GM19455 (cell line): ENCODE measurements at regions not wholly inside any gene's neighbourhood (a gene's known extent, or its start where the extent isn't known, plus 50 kb on each side); places are given as distances from the start of the nearest gene placed in this dataset.
A peak's percentile ranks its signal among the peaks of the same experiment; 100 is the strongest.

ENCODE experiments used
- ATAC-seq: cut with Tn5 transposase; IDR thresholded peaks from one replicate; pipeline ENCODE4 v1.9.1; 2021; ENCODE audit not compliant: unreplicated experiment

DNA sequence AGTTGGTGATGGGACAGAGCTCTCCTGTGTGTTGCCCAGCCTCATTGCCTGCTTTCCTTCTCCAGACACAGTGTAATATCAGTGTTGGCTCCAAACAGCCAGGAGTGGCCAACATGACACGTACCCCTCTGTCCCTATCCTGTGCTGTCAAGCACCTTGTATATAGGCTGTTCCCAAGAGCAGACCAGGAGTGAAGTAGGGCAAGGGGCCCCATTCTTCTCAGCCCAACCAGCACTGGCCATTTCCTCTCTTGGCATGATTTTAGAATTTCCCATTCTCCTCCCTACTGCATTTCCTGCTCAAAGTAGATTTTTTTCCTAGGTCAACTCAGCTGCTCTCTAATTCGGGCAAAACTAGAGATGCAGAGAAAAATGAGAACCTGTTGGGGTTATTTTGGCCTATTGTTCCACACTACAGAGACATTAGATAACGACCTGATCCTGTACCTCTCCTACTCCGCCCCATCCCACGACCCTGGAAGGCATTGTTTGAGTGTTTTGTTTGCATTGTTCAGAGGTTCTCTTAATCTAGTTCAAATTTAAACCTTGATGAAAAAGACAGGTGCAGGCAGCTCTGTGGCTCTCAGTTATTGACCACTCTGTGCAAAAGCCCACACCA is 95.6 kb downstream of the RASSF10 start:
- ATAC-seq, result no peak

- no peak for ATAC-seq
Observed at GRCh38 chr11:13105237-13105844, 96.2 kb downstream of the RASSF10 start.

DNA sequence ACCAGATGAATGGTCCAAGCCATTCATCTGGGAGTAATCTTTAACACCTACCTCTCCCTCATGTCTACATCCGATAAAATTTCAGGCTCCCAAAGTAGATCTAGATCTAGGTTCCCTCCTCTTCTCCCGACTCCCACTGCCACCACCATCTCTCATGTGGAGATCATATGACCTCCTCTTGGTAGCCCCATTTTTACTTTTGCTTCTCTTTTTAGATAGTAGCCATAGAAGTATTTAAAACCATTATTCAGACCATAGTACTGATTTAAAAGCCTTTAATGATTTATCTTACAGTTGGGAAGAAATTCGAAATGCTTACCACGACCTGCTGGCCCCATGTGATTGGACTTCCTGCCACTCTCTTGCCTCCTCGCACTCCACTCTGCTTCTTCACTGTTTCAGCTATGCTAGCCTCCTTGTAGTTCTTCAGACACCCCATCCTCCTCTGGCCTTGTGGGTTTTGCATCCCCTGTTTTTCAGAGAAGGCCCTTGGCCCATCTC is 98.5 kb downstream of the RASSF10 start:
- no peak for ATAC-seq

DNA sequence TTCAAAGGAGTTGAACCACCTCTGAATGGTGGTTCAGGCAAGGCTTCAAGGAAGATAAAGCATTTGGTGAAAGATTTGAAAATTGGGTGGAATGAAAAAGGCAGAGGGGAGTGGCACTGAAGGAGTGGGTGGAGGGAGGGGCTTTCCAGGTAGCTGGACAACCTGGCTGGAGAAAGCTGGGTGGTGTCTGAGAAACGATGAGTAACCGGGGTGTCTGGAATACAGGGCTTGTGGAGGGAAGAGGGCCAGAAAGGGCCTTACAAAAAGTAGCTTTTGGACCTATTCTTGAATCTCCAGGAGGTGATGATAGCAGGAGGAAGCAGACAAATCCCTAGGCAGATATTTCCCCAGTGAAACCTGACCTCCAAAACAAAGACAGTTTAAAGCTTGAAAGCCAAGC is 99.3 kb downstream of the RASSF10 start:
- ATAC-seq, result no peak

- no peak for ATAC-seq
Observed at GRCh38 chr11:13109616-13110015, 100.5 kb downstream of the RASSF10 start.

- ATAC-seq, result no peak
Observed at GRCh38 chr11:13110145-13110544, 101.0 kb downstream of the RASSF10 start.

DNA sequence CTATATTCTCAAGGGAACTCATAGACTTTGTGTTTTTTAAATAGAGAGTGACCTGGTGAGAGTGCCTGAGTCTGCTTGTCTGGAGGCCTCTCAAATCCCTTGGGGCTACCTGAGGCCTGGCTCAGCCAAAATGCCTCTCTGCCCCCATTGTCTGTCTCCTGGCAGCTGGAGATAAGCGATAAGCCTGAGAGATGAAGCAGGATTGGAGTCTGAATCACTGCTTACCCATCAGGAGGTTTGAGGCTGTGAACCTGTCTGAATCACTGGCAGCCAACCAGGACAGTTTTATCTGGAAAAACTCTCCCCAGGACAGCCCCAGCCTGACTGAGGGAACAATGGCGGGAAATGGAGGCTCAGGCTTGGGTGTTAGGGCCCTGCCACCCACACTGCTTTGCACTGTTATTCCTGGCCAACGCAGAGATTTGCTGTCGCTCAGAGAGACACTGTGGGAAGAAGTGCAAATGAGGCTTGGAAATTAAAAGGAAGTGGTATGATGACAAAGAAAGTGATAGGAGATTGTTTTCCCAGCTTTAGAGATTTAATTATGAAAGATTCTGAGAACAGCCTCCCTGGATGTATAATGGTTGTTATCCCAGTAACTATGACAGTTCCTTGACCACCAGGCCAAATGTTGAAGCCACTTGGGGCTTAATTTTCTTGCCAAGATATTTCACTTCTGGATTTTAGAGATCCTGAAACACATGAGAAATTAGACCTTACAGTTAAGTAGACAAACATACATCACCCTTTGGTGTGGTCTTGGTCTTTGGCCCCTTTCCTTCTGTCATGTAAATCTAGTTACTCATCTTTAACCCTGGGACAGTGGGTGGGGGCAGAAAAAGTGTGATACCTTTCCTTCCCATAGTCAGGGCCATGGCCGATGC is 102.1 kb downstream of the RASSF10 start:
- no peak for ATAC-seq

DNA sequence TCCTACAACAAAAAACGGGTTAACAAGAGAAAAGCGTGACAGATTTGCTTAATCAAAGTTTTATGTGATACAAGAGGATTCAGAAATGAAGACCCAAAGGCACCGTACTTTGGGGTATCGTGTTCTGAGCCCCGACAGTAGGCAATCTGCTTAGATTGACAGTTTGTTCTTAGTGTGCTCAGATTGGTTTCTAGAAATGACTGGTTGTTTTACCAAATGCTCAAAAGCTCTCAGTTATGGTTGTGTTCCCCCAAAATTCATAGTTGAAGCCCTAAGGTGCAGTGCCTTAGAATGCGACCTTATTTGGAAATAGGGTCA is 102.7 kb downstream of the RASSF10 start:
- ATAC-seq, result peak; percentile 46

GRCh38 chr11:13114566-13115379 is 105.7 kb downstream of the RASSF10 start:
- ATAC-seq, result no peak

DNA sequence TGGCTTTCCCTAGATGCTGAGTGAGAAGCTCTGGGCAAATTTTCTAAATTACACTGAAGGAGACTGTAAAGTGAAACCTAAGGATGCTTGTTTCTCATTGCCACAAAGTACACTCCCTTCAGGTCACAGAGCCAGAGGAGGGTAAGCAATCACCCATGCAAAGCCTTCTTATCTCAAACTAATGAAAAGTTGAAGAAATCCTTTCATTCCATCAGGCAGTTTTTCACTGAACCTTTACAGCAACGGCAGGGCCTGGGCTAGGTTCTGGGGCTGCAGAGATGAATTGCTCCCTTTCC is 106.2 kb downstream of the RASSF10 start:
- no peak for ATAC-seq

- ATAC-seq, result no peak
Observed at GRCh38 chr11:13116491-13116890, 107.4 kb downstream of the RASSF10 start.

- no peak for ATAC-seq
Observed at GRCh38 chr11:13117344-13117743, 108.2 kb downstream of the RASSF10 start.

- ATAC-seq, result no peak
Observed at GRCh38 chr11:13118194-13118593, 109.1 kb downstream of the RASSF10 start.

- no peak for ATAC-seq
Observed at GRCh38 chr11:13118650-13119049, 109.5 kb downstream of the RASSF10 start.

DNA sequence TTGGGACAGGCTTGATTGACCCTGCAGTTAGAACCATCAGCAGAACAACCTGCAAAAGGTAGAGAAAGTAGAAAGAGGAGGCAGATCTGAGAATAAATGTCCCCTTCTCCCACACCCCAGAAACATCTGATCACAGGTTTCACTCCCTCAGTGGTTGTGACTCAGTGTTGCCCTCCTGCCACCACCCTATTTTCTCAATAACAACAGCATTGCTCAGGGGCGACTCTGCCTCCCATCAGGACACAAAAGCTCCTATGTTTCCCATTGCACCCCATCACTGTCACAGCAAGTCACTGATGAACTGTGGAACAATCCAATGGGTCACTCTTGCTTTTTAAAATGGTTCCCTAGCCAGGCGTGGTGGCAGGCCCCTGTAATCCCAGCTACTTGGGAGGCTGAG is 110.2 kb downstream of the RASSF10 start:
- ATAC-seq, result no peak

DNA sequence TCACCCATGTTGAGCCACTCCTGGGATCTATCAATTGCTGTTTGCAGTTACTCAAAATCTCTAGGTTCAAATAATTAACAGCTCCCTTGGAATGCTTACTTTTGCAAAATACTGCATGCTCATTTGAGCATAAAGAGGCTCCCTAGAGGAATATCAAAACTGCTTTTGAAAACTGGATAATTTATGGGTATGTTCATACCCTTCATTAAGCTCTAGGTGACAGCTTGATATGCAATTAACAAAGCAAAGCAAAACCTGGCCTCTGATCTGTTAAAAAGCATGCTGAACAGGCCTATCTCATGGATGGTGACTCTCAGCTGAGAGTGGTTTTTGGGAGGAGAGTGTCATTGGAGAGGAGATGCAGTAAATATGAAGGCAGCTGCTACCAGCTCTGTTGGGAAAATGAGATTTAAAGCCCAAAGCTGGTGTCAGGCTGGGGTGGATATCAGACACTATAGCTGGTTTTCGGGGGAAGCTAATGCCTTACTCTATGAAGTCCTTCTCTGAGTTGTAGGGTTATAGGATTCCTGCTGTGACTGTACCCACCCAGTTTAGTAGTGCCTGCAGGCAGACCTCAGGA is 110.9 kb downstream of the RASSF10 start:
- ATAC-seq, result no peak

GRCh38 chr11:13120691-13121090 is 111.6 kb downstream of the RASSF10 start:
- no peak for ATAC-seq

GRCh38 chr11:13126430-13126829 is 117.3 kb downstream of the RASSF10 start:
- ATAC-seq, result no peak

DNA sequence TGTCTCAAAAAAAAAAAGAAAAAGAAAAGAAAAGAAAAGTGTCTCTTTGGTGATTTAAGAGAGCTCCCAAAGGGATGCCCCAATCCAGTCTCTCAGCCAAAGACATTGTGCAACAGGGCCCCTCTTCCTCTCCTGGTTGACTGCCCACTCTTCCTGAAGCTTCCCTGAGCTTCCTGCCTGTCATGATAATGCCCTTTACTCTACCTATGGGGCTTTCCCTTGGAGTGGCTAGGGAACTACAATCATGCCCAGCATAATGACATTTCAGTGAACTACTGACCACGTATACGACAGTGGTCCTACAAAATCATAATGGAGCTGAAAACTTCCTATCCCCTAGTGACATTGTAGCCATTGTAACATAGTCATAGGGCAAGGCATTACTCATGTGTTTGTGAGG is 118.0 kb downstream of the RASSF10 start:
- ATAC-seq, result no peak

DNA sequence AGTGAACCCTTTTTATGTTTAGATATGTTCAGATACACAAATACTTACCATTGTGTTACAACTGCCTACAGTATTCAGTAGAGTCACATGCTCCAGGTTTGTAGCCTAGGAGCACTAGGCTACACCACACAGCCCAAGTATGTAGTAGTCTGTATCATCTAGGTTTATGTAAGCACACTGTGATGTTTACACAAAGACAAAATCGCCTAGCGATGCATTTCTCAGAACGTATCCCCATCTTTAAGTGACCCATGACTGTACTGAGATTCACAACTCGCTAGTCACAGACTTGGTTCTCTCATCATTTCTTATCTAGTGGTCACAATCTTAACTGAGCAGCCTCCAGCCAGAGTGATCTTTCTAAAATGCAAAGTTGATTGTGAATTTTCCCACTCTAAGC is 119.2 kb downstream of the RASSF10 start:
- no peak for ATAC-seq

GRCh38 chr11:13134066-13134465 is 125.0 kb downstream of the RASSF10 start:
- ATAC-seq, result no peak
